ENCODE measurements at regions not wholly inside any gene's neighbourhood (a gene's known extent, or its start where the extent isn't known, plus 50 kb on each side); places are given as distances from the start of the nearest gene placed in this dataset.

- H3K4me1 ChIP-seq: no peaks in the 10 kb centered on the region
- no peaks in the 10 kb centered on the region for H3K9me3 ChIP-seq
- no peak for DNase-seq
- H3K27ac ChIP-seq: no peak overlapping the region
- 82 to 86% methylated on average over 4 of the region's 4 CpGs for WGBS, 2 donors
- intact Hi-C loops (cut with DNase I): no loop called here
- no peak for TF ChIP-seq POLR2A (IDR thresholded peaks at IDR 0.05)
- TF ChIP-seq CTCF (IDR thresholded peaks at IDR 0.05): no peak
- no peaks in the 10 kb centered on the region for H3K36me3 ChIP-seq
- no peaks in the 10 kb centered on the region for H3K27me3 ChIP-seq
- H3K4me3 ChIP-seq (replicated peaks in 1 of 3): no peak overlapping the region
Observed at GRCh38 chr13:87925006-87925405, 253.8 kb downstream of the SLITRK5 start.

GRCh38 chr13:87940776-87941175 lies 269.6 kb downstream of the SLITRK5 start:
- Histone ChIP-seq H3K36me3 (no peaks in the 10 kb centered on the region), H3K4me1 (no peaks in the 10 kb centered on the region), H3K27ac (no peak overlapping the region), H3K4me3 (replicated peaks in 1 of 3) (no peak overlapping the region), H3K9me3 (no peaks in the 10 kb centered on the region), H3K27me3 (no peaks in the 10 kb centered on the region)
- no peak for TF ChIP-seq CTCF (IDR thresholded peaks at IDR 0.05)
- TF ChIP-seq POLR2A (IDR thresholded peaks at IDR 0.05): no peak
- intact Hi-C loops (cut with DNase I): no loop called here
- 65 to 71% methylated on average over 1 of the region's 1 CpG for WGBS, 2 donors
- no peak for DNase-seq

- WGBS, 2 donors: 69 to 72% methylated on average over 3 of the region's 3 CpGs
- Histone ChIP-seq H3K36me3 (no peaks in the 10 kb centered on the region), H3K4me1 (no peaks in the 10 kb centered on the region), H3K27me3 (no peaks in the 10 kb centered on the region), H3K27ac (no peak overlapping the region), H3K9me3 (no peaks in the 10 kb centered on the region), H3K4me3 (replicated peaks in 1 of 3) (no peak overlapping the region)
- intact Hi-C loops (cut with DNase I): no loop called here
- TF ChIP-seq POLR2A (IDR thresholded peaks at IDR 0.05) (no peak), CTCF (IDR thresholded peaks at IDR 0.05) (no peak)
- no peak for DNase-seq
Observed at GRCh38 chr13:87941226-87941625, 270.1 kb downstream of the SLITRK5 start.

- TF ChIP-seq POLR2A (IDR thresholded peaks at IDR 0.05): no peak
- no peak for DNase-seq
- no peaks in the 10 kb centered on the region for H3K9me3 ChIP-seq
- no peaks in the 10 kb centered on the region for H3K36me3 ChIP-seq
- H3K27ac ChIP-seq: no peak overlapping the region
- no peak overlapping the region for H3K4me3 ChIP-seq (replicated peaks in 1 of 3)
- H3K27me3 ChIP-seq: no peaks in the 10 kb centered on the region
- 81 to 88% methylated on average over 1 of the region's 1 CpG for WGBS, 2 donors
- H3K4me1 ChIP-seq: no peaks in the 10 kb centered on the region
- intact Hi-C loops (cut with DNase I): no loop called here
Observed at GRCh38 chr13:87942205-87942604, 271.0 kb downstream of the SLITRK5 start.

- intact Hi-C loops (cut with DNase I): no loop called here
- 84 to 91% methylated on average over 1 of the region's 1 CpG for WGBS, 2 donors
- Histone ChIP-seq H3K36me3 (no peaks in the 10 kb centered on the region), H3K27me3 (no peaks in the 10 kb centered on the region), H3K4me1 (no peaks in the 10 kb centered on the region), H3K27ac (no peak overlapping the region), H3K4me3 (replicated peaks in 1 of 3) (no peak overlapping the region), H3K9me3 (no peaks in the 10 kb centered on the region)
- TF ChIP-seq CTCF (IDR thresholded peaks at IDR 0.05) (no peak), POLR2A (IDR thresholded peaks at IDR 0.05) (no peak)
- no peak for DNase-seq
Observed at GRCh38 chr13:87944038-87944437, 272.9 kb downstream of the SLITRK5 start.

GRCh38 chr13:87952377-87952776 lies 281.2 kb downstream of the SLITRK5 start:
- no peak for DNase-seq
- Histone ChIP-seq H3K4me1 (no peaks in the 10 kb centered on the region), H3K27me3 (no peaks in the 10 kb centered on the region), H3K9me3 (no peaks in the 10 kb centered on the region), H3K36me3 (no peaks in the 10 kb centered on the region), H3K27ac (no peak overlapping the region), H3K4me3 (replicated peaks in 1 of 3) (no peak overlapping the region)
- 80 to 81% methylated on average over 2 of the region's 2 CpGs for WGBS, 2 donors
- intact Hi-C loops (cut with DNase I): no loop called here
- TF ChIP-seq POLR2A (IDR thresholded peaks at IDR 0.05) (no peak), CTCF (IDR thresholded peaks at IDR 0.05) (no peak)

Measured in thyroid gland (tissue), 4 donors.